ENCODE measurements at regions not wholly inside any gene's neighbourhood (a gene's known extent, or its start where the extent isn't known, plus 50 kb on each side); places are given as distances from the start of the nearest gene placed in this dataset.

- Histone ChIP-seq H3K27ac (ENCODE audit: low read length) (no peak overlapping the region), H2AFZ (ENCODE audit: low read length) (no peak overlapping the region), H3K36me3 (ENCODE audit: low read depth, low read length) (no peaks in the 10 kb centered on the region), H3K79me2 (ENCODE audit: low read length) (no peaks in the 10 kb centered on the region), H3K27me3 (ENCODE audit: low read length) (no peaks in the 10 kb centered on the region), H3K4me3 (ENCODE audit: low read length) (no peak overlapping the region), H3K9me2 (replicated peaks; ENCODE audit: low read length) (no peaks in the 10 kb centered on the region), H4K20me1 (ENCODE audit: low read length) (no peaks in the 10 kb centered on the region), H3K9ac (ENCODE audit: low read length) (no peak overlapping the region), H3K4me2 (ENCODE audit: low read length) (no peak overlapping the region), H3K4me1 (ENCODE audit: insufficient read depth, low read length) (no peaks in the 10 kb centered on the region; the same call in 1 of the 2 replicates), H3K9me3 (ENCODE audit: low read length) (no peaks in the 10 kb centered on the region), H3F3A (ENCODE audit: low read length, unreplicated experiment) (no peaks in the 10 kb centered on the region)
- no peak for TF ChIP-seq EZH2 (IDR thresholded peaks at IDR 0.05; ENCODE audit: low read length, unreplicated experiment)
- CTCF ChIA-PET, result no interaction called here
- no peak for ATAC-seq
- intact Hi-C loops (cut with micrococcal nuclease), result no loop called here
- BruUV-seq (replicated peaks), result no TSS peak
- no peak for DNase-seq
- POLR2A ChIA-PET (ENCODE audit: unreplicated experiment), result no interaction called here
Measured at GRCh38 chr10:131534836-131535235, 223.3 kb upstream of the TCERG1L start.

- Histone ChIP-seq H3K79me2 (ENCODE audit: low read length) (no peaks in the 10 kb centered on the region), H3K9me3 (ENCODE audit: low read length) (no peaks in the 10 kb centered on the region), H3K9me2 (replicated peaks; ENCODE audit: low read length) (no peaks in the 10 kb centered on the region), H3K4me2 (ENCODE audit: low read length) (no peak overlapping the region), H3K4me3 (ENCODE audit: low read length) (no peak overlapping the region), H3K36me3 (ENCODE audit: low read depth, low read length) (no peaks in the 10 kb centered on the region), H3K27ac (ENCODE audit: low read length) (no peak overlapping the region), H2AFZ (ENCODE audit: low read length) (no peak overlapping the region), H3K27me3 (ENCODE audit: low read length) (no peaks in the 10 kb centered on the region), H3F3A (ENCODE audit: low read length, unreplicated experiment) (no peaks in the 10 kb centered on the region), H3K9ac (ENCODE audit: low read length) (no peak overlapping the region), H3K4me1 (ENCODE audit: insufficient read depth, low read length) (no peaks in the 10 kb centered on the region; the same call in 1 of the 2 replicates), H4K20me1 (ENCODE audit: low read length) (no peaks in the 10 kb centered on the region)
- CTCF ChIA-PET, result no interaction called here
- intact Hi-C loops (cut with micrococcal nuclease), result no loop called here
- BruUV-seq (replicated peaks), result no TSS peak
- DNase-seq, result no peak
- POLR2A ChIA-PET (ENCODE audit: unreplicated experiment), result no interaction called here
- no peak for ATAC-seq
- no peak for TF ChIP-seq EZH2phosphoT487 (IDR thresholded peaks at IDR 0.05; ENCODE audit: borderline replicate concordance, low read length)
- TF ChIP-seq EZH2 (IDR thresholded peaks at IDR 0.05; ENCODE audit: low read length, unreplicated experiment), result no peak
- no peak for TF ChIP-seq CTCF (conservative IDR thresholded peaks at IDR 0.05; ENCODE audit: low read depth, low read length)
Measured at GRCh38 chr10:131536676-131537075, 225.2 kb upstream of the TCERG1L start.

- BruUV-seq (replicated peaks), result no TSS peak
- H3F3A ChIP-seq (ENCODE audit: low read length, unreplicated experiment), result no peaks in the 10 kb centered on the region
- no peak for DNase-seq
Measured at GRCh38 chr10:131537281-131537680, 225.8 kb upstream of the TCERG1L start.

More at GRCh38 chr10:131537281-131537680, 225.8 kb upstream of the TCERG1L start:
- Histone ChIP-seq H3K9ac (ENCODE audit: low read length) (no peak overlapping the region), H4K20me1 (ENCODE audit: low read length) (no peaks in the 10 kb centered on the region), H3K36me3 (ENCODE audit: low read depth, low read length) (no peaks in the 10 kb centered on the region), H3K4me1 (ENCODE audit: insufficient read depth, low read length) (no peaks in the 10 kb centered on the region; the same call in 1 of the 2 replicates), H2AFZ (ENCODE audit: low read length) (no peak overlapping the region), H3K79me2 (ENCODE audit: low read length) (no peaks in the 10 kb centered on the region), H3K27me3 (ENCODE audit: low read length) (no peaks in the 10 kb centered on the region), H3K9me3 (ENCODE audit: low read length) (no peaks in the 10 kb centered on the region), H3K4me2 (ENCODE audit: low read length) (no peak overlapping the region), H3K27ac (ENCODE audit: low read length) (no peak overlapping the region), H3K4me3 (ENCODE audit: low read length) (no peak overlapping the region), H3K9me2 (replicated peaks; ENCODE audit: low read length) (no peaks in the 10 kb centered on the region)
- CTCF ChIA-PET, result no interaction called here
- no peak for TF ChIP-seq EZH2 (IDR thresholded peaks at IDR 0.05; ENCODE audit: low read length, unreplicated experiment)
- no peak for TF ChIP-seq EZH2phosphoT487 (IDR thresholded peaks at IDR 0.05; ENCODE audit: borderline replicate concordance, low read length)
- TF ChIP-seq CTCF (conservative IDR thresholded peaks at IDR 0.05; ENCODE audit: low read depth, low read length), result no peak
- intact Hi-C loops (cut with micrococcal nuclease), result no loop called here
- POLR2A ChIA-PET (ENCODE audit: unreplicated experiment), result no interaction called here
- ATAC-seq, result no peak
